ENCODE measurements at regions not wholly inside any gene's neighbourhood (a gene's known extent, or its start where the extent isn't known, plus 50 kb on each side); places are given as distances from the start of the nearest gene placed in this dataset.
"Not testable (repeated sequence)": the region's sequence is repeated elsewhere in the genome, so short reads cannot be mapped to it uniquely, and the experiment has no call there.

DNA sequence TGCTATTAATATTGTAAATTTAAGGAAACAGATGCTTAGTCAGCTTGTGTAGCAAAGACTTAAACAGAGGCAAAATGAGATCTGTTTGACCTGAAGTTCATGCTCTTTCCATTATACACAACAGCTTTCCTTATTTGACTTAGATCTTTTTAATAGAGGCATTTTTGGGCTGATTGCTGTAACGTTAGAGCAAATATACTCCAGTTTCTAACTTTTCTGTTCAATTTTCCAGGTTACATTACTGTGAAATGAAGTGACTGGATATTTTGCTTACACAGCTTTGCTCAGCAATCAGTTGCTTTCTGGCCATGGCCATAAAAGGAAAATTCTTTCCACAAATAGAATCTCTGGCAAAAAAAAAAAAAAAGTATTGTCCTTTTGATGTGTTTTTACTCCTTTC, 146.2 kb downstream of the PCDH7 start:
- intact Hi-C loops (cut with micrococcal nuclease), result no loop called here
- ATAC-seq (no peak), DNase-seq (no peak)
- Histone ChIP-seq H3K4me1 (ENCODE audit: control insufficient read depth, insufficient read depth, low read length) (no peaks in the 10 kb centered on the region), H3K4me3 (ENCODE audit: low read length) (no peak overlapping the region), H3K36me3 (ENCODE audit: control insufficient read depth, insufficient read depth, low read length) (no peaks in the 10 kb centered on the region), H3K9me3 (ENCODE audit: control insufficient read depth, insufficient read depth, low read length) (no peaks in the 10 kb centered on the region), H3K27me3 (ENCODE audit: control insufficient read depth, insufficient read depth, low read length) (no peaks in the 10 kb centered on the region), H3K27ac (ENCODE audit: low read length) (no peak overlapping the region)
- H3K27ac Mint-ChIP-seq, result no peak overlapping the region
- TF ChIP-seq, protein P1, sequence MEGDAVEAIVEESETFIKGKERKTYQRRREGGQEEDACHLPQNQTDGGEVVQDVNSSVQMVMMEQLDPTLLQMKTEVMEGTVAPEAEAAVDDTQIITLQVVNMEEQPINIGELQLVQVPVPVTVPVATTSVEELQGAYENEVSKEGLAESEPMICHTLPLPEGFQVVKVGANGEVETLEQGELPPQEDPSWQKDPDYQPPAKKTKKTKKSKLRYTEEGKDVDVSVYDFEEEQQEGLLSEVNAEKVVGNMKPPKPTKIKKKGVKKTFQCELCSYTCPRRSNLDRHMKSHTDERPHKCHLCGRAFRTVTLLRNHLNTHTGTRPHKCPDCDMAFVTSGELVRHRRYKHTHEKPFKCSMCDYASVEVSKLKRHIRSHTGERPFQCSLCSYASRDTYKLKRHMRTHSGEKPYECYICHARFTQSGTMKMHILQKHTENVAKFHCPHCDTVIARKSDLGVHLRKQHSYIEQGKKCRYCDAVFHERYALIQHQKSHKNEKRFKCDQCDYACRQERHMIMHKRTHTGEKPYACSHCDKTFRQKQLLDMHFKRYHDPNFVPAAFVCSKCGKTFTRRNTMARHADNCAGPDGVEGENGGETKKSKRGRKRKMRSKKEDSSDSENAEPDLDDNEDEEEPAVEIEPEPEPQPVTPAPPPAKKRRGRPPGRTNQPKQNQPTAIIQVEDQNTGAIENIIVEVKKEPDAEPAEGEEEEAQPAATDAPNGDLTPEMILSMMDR (IDR thresholded peaks at IDR 0.05), result no peak
- no peak overlapping the region for H3K4me3 Mint-ChIP-seq
- no peaks in the 10 kb centered on the region for H3K4me1 Mint-ChIP-seq
- WGBS (ENCODE audit: insufficient coverage), result 0% methylated on average over 1 of the region's 1 CpG
- H3K9me3 Mint-ChIP-seq, result peaks cover 5 to 8% of the 10 kb centered on the region in 2 donors
- H3K36me3 Mint-ChIP-seq, result no peaks in the 10 kb centered on the region
- no peaks in the 10 kb centered on the region for H3K27me3 Mint-ChIP-seq (ENCODE audit: low read depth in 2 of 2)

DNA sequence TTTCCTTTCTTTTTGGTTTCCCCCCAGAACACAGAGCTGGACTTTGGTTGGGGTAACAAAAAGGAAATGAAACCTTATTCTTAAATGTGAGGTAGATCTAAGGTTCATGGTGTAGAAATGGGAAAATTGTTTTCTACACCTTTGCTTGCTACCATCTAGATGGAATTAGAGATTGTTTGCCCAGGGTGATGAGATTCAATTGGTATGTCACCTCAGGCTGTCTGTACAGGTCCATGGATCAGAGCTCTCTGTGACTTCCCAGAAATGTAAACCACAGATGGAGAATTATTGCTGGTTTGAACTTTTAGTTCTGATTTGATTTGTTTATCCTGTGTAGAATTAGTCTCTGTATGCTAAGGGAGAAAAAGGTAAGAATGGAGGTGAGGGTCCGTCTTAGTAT, 146.7 kb downstream of the PCDH7 start:
- ATAC-seq (no peak), DNase-seq (no peak)
- TF ChIP-seq, protein P1 (IDR thresholded peaks at IDR 0.05), result no peak
- H3K4me3 ChIP-seq (ENCODE audit: low read length), result no peak overlapping the region
- no peaks in the 10 kb centered on the region for H3K36me3 ChIP-seq (ENCODE audit: control insufficient read depth, insufficient read depth, low read length)
- intact Hi-C loops (cut with micrococcal nuclease), result no loop called here
- H3K27ac Mint-ChIP-seq, result no peak overlapping the region
- peaks cover 5 to 8% of the 10 kb centered on the region in 2 donors for H3K9me3 Mint-ChIP-seq
- H3K4me1 ChIP-seq (ENCODE audit: control insufficient read depth, insufficient read depth, low read length), result no peaks in the 10 kb centered on the region
- H3K27me3 Mint-ChIP-seq (ENCODE audit: low read depth in 2 of 2), result no peaks in the 10 kb centered on the region
- WGBS (ENCODE audit: insufficient coverage), result no CpG with 5 or more reads among the region's 1 CpG
- no peaks in the 10 kb centered on the region for H3K36me3 Mint-ChIP-seq
- no peak overlapping the region for H3K27ac ChIP-seq (ENCODE audit: low read length)
- H3K27me3 ChIP-seq (ENCODE audit: control insufficient read depth, insufficient read depth, low read length), result no peaks in the 10 kb centered on the region
- H3K4me1 Mint-ChIP-seq, result no peaks in the 10 kb centered on the region
- no peaks in the 10 kb centered on the region for H3K9me3 ChIP-seq (ENCODE audit: control insufficient read depth, insufficient read depth, low read length)
- no peak overlapping the region for H3K4me3 Mint-ChIP-seq

DNA sequence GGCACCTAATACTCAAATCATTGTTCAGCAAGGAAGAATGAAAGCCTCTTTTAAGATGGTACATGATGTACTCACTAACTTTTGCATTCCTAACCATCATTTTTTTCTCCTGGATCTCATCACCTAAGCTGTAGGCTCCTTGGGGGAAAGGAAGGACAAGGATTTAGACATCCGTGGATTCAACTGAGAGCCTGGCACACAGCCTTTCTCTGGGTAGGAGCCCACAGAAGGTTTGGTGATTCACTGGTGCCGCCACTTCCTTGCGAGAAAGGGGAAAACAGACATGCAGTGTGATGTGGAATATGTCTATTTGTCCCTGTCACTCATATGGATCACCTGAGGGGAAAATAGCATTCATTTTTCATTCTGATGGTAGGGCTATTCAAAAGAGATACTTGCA, 147.3 kb downstream of the PCDH7 start:
- Histone ChIP-seq H3K36me3 (ENCODE audit: control insufficient read depth, insufficient read depth, low read length) (no peaks in the 10 kb centered on the region), H3K9me3 (ENCODE audit: control insufficient read depth, insufficient read depth, low read length) (no peaks in the 10 kb centered on the region), H3K4me3 (ENCODE audit: low read length) (no peak overlapping the region), H3K27ac (ENCODE audit: low read length) (no peak overlapping the region), H3K4me1 (ENCODE audit: control insufficient read depth, insufficient read depth, low read length) (no peaks in the 10 kb centered on the region), H3K27me3 (ENCODE audit: control insufficient read depth, insufficient read depth, low read length) (no peaks in the 10 kb centered on the region)
- DNase-seq, result no peak
- Mint-ChIP-seq H3K4me1 (no peaks in the 10 kb centered on the region), H3K4me3 (no peak overlapping the region), H3K27ac (no peak overlapping the region), H3K9me3 (peaks cover 5 to 8% of the 10 kb centered on the region in 2 donors), H3K27me3 (ENCODE audit: low read depth in 2 of 2) (no peaks in the 10 kb centered on the region), H3K36me3 (no peaks in the 10 kb centered on the region)
- intact Hi-C loops (cut with micrococcal nuclease), result no loop called here
- no peak for ATAC-seq
- 93% methylated on average over 3 of the region's 3 CpGs for WGBS (ENCODE audit: insufficient coverage)
- TF ChIP-seq, protein P1 (IDR thresholded peaks at IDR 0.05), result no peak

DNA sequence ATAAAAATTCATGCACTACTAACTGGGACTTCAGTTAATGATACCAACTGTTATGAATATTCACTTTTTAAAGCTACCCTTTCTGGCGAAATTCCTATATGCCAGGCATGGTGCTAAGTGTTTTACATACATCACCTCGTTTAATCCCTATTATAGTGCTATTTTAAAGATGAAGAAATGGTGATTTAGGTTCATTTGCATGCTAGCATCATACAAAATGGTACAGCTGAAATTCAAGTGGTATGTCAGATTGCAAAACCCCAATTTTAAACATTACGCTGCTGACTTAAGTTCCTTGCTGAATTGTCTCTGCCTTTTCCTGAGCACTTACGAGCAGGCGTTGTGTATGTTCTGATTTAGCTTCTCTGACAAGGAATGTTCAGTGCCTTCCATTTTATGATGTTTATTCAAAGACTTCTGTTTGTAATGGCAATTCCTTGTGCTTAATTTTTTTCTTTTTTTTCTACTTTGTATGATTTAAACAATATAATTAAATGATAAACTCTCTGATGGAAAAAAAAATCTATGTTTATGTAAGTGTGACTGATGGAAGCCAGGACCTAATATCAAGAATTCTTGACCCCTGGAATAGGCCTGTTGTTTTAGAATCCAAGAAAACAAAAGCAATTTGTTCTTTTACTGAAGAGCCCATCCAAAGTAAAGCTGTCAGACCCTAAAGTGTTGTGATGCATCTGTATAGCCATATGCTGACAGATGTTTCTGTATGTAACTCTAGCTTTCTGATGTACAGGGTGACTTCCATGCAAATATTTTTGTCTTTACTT, 148.1 kb downstream of the PCDH7 start:
- no peak overlapping the region for H3K27ac ChIP-seq (ENCODE audit: low read length)
- no peaks in the 10 kb centered on the region for H3K36me3 Mint-ChIP-seq
- DNase-seq (no peak), ATAC-seq (no peak)
- H3K4me3 Mint-ChIP-seq, result no peak overlapping the region
- H3K36me3 ChIP-seq (ENCODE audit: control insufficient read depth, insufficient read depth, low read length), result no peaks in the 10 kb centered on the region
- no peak overlapping the region for H3K4me3 ChIP-seq (ENCODE audit: low read length)
- H3K27me3 ChIP-seq (ENCODE audit: control insufficient read depth, insufficient read depth, low read length), result no peaks in the 10 kb centered on the region
- H3K4me1 Mint-ChIP-seq, result no peaks in the 10 kb centered on the region
- H3K4me1 ChIP-seq (ENCODE audit: control insufficient read depth, insufficient read depth, low read length), result no peaks in the 10 kb centered on the region
- TF ChIP-seq, protein P1 (IDR thresholded peaks at IDR 0.05), result no peak
- WGBS (ENCODE audit: insufficient coverage), result 98% methylated on average over 3 of the region's 5 CpGs
- no peaks in the 10 kb centered on the region for H3K9me3 ChIP-seq (ENCODE audit: control insufficient read depth, insufficient read depth, low read length)
- peaks cover 5 to 8% of the 10 kb centered on the region in 2 donors for H3K9me3 Mint-ChIP-seq
- H3K27me3 Mint-ChIP-seq (ENCODE audit: low read depth in 2 of 2), result no peaks in the 10 kb centered on the region
- H3K27ac Mint-ChIP-seq, result no peak overlapping the region
- intact Hi-C loops (cut with micrococcal nuclease), result no loop called here

DNA sequence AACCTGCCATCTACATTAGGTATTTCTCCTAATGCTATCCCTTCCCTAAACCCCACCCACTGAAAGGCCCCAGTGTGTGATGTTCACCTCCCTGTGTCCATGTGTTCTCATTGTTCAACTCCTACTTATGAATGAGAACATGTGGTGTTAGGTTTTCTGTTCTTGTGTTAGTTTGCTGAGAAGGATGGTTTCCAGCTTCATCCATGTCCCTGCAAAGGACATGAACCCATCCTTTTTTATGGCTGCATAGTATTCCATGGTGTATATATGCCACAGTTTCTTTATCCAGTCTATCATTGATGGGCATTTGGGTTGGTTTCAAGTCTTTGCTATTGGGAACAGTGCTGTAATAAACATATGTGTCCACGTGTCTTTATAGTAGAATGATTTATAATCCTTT, 149.2 kb downstream of the PCDH7 start:
- H3K27me3 ChIP-seq (ENCODE audit: control insufficient read depth, insufficient read depth, low read length); H3K36me3 Mint-ChIP-seq; intact Hi-C loops (cut with micrococcal nuclease); H3K4me3 Mint-ChIP-seq; DNase-seq; H3K27ac ChIP-seq (ENCODE audit: low read length); H3K27me3 Mint-ChIP-seq (ENCODE audit: low read depth in 2 of 2); H3K36me3 ChIP-seq (ENCODE audit: control insufficient read depth, insufficient read depth, low read length); H3K9me3 ChIP-seq (ENCODE audit: control insufficient read depth, insufficient read depth, low read length); H3K9me3 Mint-ChIP-seq; ATAC-seq; H3K4me1 Mint-ChIP-seq; H3K4me1 ChIP-seq (ENCODE audit: control insufficient read depth, insufficient read depth, low read length); H3K27ac Mint-ChIP-seq; H3K4me3 ChIP-seq (ENCODE audit: low read length): not testable (repeated sequence)
- WGBS (ENCODE audit: insufficient coverage), result no CpG with 5 or more reads among the region's 1 CpG

Measured in natural killer cell (primary cell).